HG03095 (cell line): ENCODE measurements at regions not wholly inside any gene's neighbourhood (a gene's known extent, or its start where the extent isn't known, plus 50 kb on each side); places are given as distances from the start of the nearest gene placed in this dataset.
A peak's percentile ranks its signal among the peaks of the same experiment; 100 is the strongest.
"Not testable (repeated sequence)": the region's sequence is repeated elsewhere in the genome, so short reads cannot be mapped to it uniquely, and the experiment has no call there.

Experiments used
- ATAC-seq: cut with Tn5 transposase; IDR thresholded peaks from one replicate; pipeline ENCODE4 v1.9.1; 2021; ENCODE audit warnings: moderate library complexity; ENCODE audit not compliant: unreplicated experiment

GRCh38 chr5:54825005-54825404 is 160.4 kb downstream of the ESM1 start:
- no peak for ATAC-seq

DNA sequence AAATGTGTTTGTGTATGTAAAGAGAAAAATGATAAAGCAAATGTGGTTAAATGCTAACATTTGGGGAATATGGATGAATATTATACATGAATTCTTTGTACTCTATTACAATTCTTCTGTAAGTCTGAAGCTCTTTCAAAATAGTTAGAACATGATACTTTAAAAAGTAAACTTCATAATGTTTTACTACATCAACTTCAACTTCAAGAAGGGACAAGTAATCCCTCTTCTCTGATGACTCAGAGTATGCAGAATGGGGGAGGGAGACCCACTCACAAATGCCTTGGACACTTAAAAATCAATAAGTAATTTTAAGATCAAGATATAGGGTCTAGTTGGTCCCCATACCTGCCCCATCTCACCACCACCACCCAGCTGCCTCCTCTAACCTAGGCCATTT is 162.4 kb downstream of the ESM1 start:
- ATAC-seq, result no peak

- ATAC-seq, result no peak
These were observed 163.1 kb downstream of the ESM1 start for GRCh38 chr5:54822324-54822687.

- ATAC-seq, result no peak
These were observed 163.7 kb downstream of the ESM1 start for GRCh38 chr5:54821445-54822323.

DNA sequence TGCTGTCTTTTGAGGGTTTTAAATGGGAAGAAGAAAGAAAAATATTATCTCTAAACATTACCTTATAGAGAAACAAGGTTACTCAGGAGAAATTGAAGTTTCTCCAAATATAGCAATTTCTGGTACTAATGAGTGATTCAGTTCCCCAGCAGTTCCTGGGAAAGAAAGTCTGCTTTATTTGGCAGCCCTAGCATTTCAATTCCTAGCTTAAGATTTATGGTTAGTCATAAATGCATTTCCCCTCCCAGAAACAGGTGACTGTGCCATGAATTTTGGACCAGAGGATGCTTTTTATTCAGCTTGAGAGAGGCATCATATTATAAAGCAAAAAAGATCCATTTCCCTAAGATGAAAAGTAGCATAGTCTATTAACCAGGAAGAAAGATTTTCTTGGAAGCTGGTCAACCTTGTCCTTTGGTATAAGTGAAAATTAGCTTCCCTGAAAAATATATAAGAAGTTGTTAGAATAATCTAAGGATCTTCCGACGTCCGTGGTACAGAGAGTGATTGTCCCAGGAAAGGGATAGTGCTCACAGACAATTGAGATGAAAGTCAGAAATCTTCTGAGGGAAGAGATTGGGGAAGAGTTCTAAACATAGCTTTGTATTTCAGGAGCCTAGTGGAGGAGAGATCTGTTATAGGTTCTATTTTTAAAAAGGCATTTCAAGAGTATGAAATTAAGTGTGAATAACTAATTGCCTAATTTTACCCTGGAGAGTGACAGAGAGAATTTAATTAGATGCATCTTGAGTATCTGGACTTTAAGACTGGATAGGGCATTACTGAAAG is 164.9 kb downstream of the ESM1 start:
- no peak for ATAC-seq

DNA sequence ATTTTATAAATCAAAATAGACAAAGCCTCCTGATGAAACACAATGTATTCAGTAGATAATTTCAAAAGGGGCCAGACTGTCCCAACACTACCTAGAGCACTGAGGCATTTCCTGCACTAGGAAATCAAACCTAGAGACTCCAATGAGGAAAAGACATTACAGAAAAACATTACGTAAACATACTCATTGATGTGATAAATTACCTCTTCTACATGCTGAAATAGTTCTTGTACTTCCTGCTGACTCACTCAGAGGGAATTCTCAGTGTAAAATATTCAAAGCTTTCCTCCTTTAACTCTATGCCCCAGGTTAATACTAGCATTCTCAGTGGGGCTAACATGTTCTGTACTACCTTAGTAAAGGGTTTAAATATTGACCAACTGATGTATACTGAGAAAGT is 178.0 kb downstream of the ESM1 start:
- ATAC-seq, result no peak

- no peak for ATAC-seq
These were observed 180.9 kb downstream of the ESM1 start for GRCh38 chr5:54804521-54804920.

DNA sequence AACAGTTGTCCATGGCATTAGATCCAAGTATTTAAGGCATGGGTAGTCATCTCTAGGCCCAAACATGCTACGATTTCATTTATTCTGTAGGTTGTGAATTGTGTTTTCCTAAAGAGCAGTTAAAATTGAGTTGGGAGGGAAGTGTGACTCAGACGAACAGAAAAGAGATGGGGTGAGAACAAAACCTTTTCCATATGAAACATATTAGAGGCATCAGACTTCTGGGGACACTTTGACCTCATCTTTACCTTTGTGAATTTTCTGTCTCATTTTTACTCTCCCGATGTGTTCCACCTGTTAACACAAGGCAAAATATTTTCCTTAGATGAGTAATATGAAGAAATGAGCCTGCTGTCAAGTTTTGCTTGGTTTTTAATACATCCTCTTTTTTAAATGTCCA is 181.3 kb downstream of the ESM1 start:
- ATAC-seq, result no peak

- ATAC-seq, result no peak
These were observed 181.9 kb downstream of the ESM1 start for GRCh38 chr5:54803471-54804011.

- peak; percentile 55 for ATAC-seq
These were observed 185.7 kb downstream of the ESM1 start for GRCh38 chr5:54799645-54800044.

DNA sequence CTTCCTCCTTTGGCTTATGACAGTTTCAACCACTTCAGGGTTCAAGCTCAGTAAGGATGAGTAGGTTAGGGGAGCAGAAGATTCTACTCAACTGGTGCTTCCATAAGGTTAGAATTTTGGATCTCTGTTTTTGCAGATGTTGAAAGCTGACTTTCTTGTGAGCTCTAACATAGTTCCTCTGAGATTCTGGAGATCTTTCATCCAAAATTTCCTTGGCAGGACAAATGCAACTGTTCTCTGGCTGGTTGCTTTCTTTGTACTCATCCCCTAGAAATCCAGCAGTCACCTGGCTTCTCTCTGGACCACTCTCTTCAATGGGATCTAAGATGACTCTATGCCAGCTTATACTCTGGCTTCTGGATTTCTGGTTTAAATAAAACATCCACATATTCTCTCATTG is 189.6 kb downstream of the ESM1 start:
- no peak for ATAC-seq

DNA sequence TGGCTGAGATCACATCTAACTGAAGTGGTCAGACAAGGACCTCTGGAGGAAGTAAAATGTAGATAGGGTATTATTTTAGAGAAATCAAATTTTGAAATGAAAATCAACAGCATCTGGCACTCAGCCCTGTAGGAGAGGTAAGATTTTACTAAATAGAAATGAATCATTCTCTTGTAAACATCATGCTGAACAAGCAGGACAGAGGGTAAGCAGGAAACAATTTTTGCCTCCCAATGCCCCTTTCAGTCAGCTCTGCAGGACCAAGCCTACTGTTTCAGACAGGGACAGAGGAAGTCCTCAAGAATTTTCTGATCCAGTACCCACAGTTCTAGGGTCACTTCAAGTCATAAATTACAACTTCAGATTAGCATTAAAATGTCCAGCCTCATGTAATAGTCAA is 190.1 kb downstream of the ESM1 start:
- ATAC-seq, result no peak

DNA sequence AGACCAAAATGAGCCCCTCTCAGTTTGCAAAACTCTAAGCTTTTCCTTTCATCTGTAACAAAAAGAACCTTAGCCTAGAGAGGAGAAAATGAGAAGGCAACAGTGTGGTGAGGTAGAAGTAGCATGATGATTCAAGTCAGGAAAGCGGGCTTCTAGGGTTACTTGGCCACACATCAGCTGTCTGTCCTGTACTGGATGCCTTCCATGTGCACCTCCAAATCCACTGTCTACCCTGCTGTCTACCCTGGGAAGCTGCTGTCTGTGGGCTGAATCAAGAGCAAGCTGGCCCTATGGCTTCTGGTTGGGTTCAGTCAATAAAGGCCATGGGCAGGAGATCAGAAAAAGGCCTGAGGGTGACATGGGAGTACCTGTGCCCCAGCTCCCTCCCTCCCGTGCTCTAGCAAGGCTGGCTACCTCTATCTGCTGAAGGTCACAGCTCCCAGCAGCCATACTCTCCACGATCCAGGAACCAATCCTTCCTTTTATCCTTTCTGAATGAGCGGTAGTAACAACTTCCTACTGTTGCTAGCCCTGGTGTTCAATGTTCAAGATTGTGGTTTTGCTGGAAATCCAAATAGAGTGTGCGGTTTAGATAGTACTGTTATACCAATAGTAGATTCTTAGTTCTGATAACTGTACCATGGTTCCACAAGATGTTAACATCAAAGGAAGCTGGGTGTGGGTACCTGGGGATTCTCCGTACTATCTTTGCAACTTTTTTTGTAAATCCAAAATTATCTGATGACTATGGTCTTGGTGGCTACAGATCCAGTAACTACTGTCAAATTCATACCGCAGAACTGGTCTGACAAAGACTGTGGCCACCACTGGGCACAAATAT is 191.0 kb downstream of the ESM1 start:
- no peak for ATAC-seq

DNA sequence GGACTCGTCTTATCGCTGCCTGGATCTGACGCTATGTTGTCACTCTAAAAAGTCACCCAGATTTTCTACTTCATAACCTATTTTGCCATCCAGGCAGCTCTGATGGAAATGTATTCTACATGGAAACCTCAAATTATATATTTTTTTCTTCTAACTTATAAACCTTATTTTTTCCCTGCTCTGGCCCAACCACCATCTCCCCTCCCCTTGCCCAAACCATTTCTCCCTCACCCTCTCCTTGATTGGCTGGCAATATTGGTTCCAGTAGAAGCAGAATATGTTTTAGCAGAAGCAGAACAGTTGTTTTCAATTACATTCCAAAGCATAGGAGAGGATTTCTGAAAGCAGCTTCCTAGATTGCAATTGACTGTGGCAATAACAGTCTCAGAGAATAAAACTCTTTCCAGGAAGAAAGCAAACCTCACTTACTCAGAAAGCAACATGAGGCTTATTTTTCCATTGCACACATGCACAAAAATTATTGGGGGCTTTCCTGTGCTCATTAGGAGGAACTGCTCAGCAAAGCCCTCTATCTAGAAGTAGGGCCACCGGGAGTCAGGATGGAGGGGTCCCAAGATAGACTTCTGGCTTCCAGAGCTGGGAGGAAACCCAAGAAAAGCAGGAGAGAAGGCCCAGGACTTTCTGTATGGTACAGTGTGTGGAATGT is 191.8 kb downstream of the ESM1 start:
- no peak for ATAC-seq

DNA sequence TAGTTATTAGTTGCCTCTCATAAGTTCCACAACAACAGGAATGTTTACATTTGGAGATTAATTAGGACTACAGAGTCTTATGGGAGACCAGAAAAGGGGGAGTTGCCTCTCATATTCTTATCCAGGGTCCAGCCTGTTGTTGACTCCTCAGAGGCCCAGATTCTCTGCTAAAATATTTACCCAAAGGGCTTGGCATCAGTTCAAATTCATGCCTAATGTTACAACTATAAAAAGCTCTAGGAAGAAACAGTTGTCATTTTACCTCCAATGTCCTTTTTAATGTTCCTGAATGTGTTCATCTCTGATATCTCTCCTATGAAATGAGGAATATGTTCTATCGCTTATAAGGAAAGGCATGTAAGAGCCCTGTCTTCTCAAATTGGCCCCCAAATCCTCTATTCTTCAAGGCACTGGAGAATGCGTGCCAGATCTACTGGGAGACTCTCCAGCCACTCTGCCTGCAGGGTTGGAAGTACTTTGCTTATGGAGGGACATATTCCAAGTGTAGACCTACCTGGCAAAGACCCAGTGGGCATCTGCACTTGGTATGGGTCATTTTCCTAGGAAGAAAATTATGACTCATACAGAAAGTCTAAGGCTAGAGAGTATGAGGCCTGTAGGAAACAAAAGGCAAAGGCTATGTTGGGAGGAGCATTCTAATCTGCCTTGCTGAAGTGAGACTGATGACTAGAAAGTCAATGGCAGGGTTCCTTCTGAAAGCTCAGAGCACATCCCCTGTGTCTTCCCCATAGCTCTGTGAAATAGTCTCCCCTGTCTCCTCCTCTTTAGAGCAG is 192.6 kb downstream of the ESM1 start:
- no peak for ATAC-seq

DNA sequence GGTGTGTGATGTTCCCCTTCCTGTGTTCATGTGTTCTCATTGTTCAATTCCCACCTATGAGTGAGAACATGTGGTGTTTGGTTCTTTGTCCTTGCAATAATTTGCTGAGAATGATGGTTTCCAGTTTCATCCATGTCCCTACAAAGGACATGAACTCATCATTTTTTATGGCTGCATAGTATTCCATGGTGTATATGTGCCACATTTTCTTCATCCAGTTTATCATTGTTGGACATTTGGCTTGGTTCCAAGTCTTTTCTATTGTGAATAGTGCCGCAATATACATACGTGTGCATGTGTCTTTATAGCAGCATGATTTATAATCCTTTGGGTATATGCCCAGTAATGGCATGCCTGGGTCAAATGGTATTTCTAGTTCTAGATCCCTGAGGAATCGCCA is 197.5 kb downstream of the ESM1 start:
- not testable (repeated sequence) for ATAC-seq

- ATAC-seq, result peak; percentile 65
These were observed 199.4 kb downstream of the ESM1 start for GRCh38 chr5:54785729-54786591.

DNA sequence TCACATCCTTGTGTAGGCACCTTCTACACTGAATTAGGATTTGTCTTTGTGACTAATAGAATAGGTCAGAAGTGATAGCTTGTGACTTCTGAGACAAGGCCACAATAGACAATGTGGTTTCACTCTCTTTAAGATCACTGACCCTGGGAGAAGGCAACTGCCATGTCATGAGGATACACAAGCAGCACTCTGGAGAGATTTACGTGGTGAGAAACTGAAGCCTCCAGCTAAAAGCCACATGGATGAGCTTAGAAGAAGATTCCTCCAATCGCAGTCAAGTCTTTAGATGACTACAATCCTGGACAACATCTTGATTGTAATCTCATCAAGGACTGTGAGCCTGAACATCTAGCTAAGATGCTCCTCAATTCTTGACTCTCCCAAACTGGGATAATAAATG is 206.6 kb downstream of the ESM1 start:
- ATAC-seq, result no peak

- ATAC-seq, result no peak
These were observed 209.7 kb downstream of the ESM1 start for GRCh38 chr5:54775645-54776044.
